Smooth muscle cell (in vitro differentiated cells): ENCODE measurements at regions not wholly inside any gene's neighbourhood (a gene's known extent, or its start where the extent isn't known, plus 50 kb on each side); places are given as distances from the start of the nearest gene placed in this dataset.

Source experiments
- DNase-seq: peaks from one replicate; lab custom pipeline; 2025; ENCODE audit not compliant: unreplicated experiment; lab: John Stamatoyannopoulos, UW
- H2AFZ ChIP-seq: fragments of 200-600 bp; sonication (generic); 2 replicates; pipeline ENCODE4 v1.6.0; 2016; ENCODE audit warnings: antibody characterized with exemption, low read depth, mild to moderate bottlenecking
- H3F3A ChIP-seq: fragments of 200-600 bp; sonication (generic); 2 replicates; pipeline ENCODE4 v1.6.0; 2017; ENCODE audit warnings: antibody characterized with exemption, low read depth
- H3K27ac ChIP-seq: fragments of 200-600 bp; sonication (generic); 2 replicates; pipeline ENCODE4 v1.5.1; 2016; ENCODE audit warnings: low read depth, mild to moderate bottlenecking
- H3K27me3 ChIP-seq: fragments of 200-600 bp; sonication (generic); 2 replicates; pipeline ENCODE4 v1.6.1; 2016; ENCODE audit warnings: low read depth, mild to moderate bottlenecking
- H3K36me3 ChIP-seq: fragments of 200-600 bp; sonication (generic); 2 replicates; pipeline ENCODE4 v1.5.1; 2016; ENCODE audit warnings: low read depth
- H3K4me1 ChIP-seq: fragments of 200-600 bp; sonication (generic); 2 replicates; pipeline ENCODE4 v1.5.1; 2016; ENCODE audit warnings: low read depth
- H3K4me2 ChIP-seq: fragments of 200-600 bp; sonication (generic); 2 replicates; pipeline ENCODE4 v1.6.0; 2016; ENCODE audit warnings: mild to moderate bottlenecking
- H3K4me3 ChIP-seq: fragments of 200-600 bp; sonication (generic); 2 replicates; pipeline ENCODE4 v1.5.1; 2016; ENCODE audit warnings: mild to moderate bottlenecking
- H3K79me2 ChIP-seq: fragments of 200-600 bp; sonication (generic); 2 replicates; pipeline ENCODE4 v1.6.0; 2016; ENCODE audit warnings: low read depth, mild to moderate bottlenecking
- H3K9ac ChIP-seq: fragments of 200-600 bp; sonication (generic); 2 replicates; pipeline ENCODE4 v1.6.0; 2016; ENCODE audit warnings: low read depth
- H3K9me3 ChIP-seq: fragments of 200-600 bp; sonication (generic); replicated peaks from 2 replicates; pipeline ENCODE4 v1.5.1; 2016; ENCODE audit warnings: low read depth
- H4K20me1 ChIP-seq: fragments of 200-600 bp; sonication (generic); 2 replicates; pipeline ENCODE4 v1.6.0; 2016; ENCODE audit warnings: low read depth
- WGBS: methylation state at CpG from one replicate; pipeline ENCODE4 v1.1.7; 2016; ENCODE audit warnings: low lambda C conversion rate; 5-methylcytosine and 5-hydroxymethylcytosine counted together
- TF ChIP-seq, protein P1 (sequence below): fragments of 200-600 bp; sonication (generic); IDR thresholded peaks from 2 replicates; pipeline ENCODE4 v1.5.1; 2017; ENCODE audit warnings: borderline replicate concordance, mild to moderate bottlenecking, antibody characterized with exemption; ENCODE audit not compliant: insufficient read depth, poor library complexity, severe bottlenecking

DNA sequence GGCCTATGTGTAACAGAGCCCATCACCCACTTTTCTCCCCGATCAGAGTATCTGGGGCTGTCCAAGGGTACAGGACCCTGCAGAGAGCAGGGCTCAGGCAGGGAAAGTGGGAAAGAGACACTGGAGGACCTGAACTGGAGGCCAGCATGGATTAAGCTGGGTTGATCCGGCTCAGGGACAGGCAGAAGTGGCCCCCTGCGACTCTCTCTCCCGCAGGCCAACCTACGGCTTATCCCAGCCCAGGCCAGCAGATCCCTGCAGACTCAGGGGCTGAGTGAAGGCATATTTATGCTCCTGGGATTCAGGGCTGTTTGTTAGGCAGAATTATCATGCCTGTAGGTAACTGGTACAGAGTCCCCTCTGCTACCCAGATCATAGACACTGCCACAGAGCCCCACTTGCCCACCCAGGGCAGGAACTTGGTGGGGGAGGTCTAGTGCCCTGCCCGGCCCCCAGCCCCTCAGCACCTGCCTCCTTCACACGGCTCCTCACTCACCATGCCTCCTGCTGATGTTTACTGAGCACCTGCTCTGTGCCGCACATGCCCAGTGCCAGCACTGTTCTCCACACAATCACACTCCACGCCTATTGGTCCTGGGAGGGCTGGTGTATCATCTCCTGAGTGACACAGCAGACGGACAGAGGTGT lies 87.3 kb downstream of the ADRA2C start:
- Histone ChIP-seq H3K9me3 (no peaks in the 10 kb centered on the region), H3K4me3 (no peak overlapping the region), H3K4me1 (no peaks in the 10 kb centered on the region), H4K20me1 (no peaks in the 10 kb centered on the region), H3K79me2 (no peaks in the 10 kb centered on the region), H3K4me2 (no peak overlapping the region), H3F3A (no peaks in the 10 kb centered on the region), H3K27ac (no peak overlapping the region), H3K27me3 (peaks cover 11% of the 10 kb centered on the region), H3K9ac (no peak overlapping the region), H2AFZ (no peak overlapping the region), H3K36me3 (no peaks in the 10 kb centered on the region)
- no peak for DNase-seq
- WGBS = 84% methylated on average over 10 of the region's 10 CpGs
- TF ChIP-seq, protein P1, sequence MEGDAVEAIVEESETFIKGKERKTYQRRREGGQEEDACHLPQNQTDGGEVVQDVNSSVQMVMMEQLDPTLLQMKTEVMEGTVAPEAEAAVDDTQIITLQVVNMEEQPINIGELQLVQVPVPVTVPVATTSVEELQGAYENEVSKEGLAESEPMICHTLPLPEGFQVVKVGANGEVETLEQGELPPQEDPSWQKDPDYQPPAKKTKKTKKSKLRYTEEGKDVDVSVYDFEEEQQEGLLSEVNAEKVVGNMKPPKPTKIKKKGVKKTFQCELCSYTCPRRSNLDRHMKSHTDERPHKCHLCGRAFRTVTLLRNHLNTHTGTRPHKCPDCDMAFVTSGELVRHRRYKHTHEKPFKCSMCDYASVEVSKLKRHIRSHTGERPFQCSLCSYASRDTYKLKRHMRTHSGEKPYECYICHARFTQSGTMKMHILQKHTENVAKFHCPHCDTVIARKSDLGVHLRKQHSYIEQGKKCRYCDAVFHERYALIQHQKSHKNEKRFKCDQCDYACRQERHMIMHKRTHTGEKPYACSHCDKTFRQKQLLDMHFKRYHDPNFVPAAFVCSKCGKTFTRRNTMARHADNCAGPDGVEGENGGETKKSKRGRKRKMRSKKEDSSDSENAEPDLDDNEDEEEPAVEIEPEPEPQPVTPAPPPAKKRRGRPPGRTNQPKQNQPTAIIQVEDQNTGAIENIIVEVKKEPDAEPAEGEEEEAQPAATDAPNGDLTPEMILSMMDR = no peak

DNA sequence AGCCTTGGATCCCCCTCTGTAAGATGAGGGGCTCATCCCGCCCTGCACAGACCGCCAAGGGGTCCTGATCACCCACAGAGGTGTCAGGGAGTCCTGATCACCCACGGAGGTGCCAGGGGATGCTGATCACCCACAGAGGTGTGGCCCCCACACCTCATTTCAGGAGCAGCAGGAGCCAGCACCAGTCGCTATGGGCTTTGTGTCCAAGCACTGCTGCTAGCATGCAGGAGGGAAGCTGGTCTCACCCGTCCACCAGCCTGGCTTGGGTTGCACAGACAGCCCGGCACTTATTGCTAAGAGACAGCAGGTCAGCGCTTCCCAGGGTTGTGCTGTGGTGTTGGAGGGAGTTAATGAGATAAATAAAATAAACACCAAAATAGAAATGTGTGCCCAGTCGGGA lies 88.5 kb downstream of the ADRA2C start:
- 80% methylated on average over 8 of the region's 8 CpGs for WGBS
- no peak overlapping the region for H2AFZ ChIP-seq
- no peaks in the 10 kb centered on the region for H4K20me1 ChIP-seq
- no peak for DNase-seq
- H3K4me3 ChIP-seq = no peak overlapping the region
- H3K36me3 ChIP-seq = no peaks in the 10 kb centered on the region
- no peaks in the 10 kb centered on the region for H3F3A ChIP-seq
- no peaks in the 10 kb centered on the region for H3K79me2 ChIP-seq
- peaks cover 11% of the 10 kb centered on the region for H3K27me3 ChIP-seq
- H3K27ac ChIP-seq = no peak overlapping the region
- H3K9ac ChIP-seq = no peak overlapping the region
- no peaks in the 10 kb centered on the region for H3K9me3 ChIP-seq
- no peaks in the 10 kb centered on the region for H3K4me1 ChIP-seq
- TF ChIP-seq, protein P1 = no peak
- H3K4me2 ChIP-seq = no peak overlapping the region

DNA sequence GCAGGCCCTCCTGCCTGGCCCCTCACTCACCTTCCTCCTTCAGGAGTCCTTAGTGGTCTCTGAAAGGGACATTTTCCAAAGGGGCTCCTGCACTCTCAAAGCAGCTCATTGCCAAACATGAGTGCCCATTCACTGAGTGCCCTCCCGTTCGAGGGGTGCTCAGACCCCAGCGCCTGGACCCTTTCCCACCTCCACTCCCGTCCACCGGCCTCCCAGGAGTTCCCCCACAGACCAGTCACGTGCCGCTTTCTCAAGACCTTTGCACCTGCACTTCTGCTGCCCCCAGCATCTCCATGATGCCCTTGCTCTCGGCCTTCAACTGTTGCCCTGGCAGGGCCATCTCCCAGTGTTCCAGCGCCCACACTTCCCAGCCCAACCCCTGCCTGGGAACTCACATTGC lies 89.5 kb downstream of the ADRA2C start:
- Histone ChIP-seq H3K4me2 (no peak overlapping the region), H3K79me2 (no peaks in the 10 kb centered on the region), H3K36me3 (no peaks in the 10 kb centered on the region), H3K9ac (no peak overlapping the region), H3K4me3 (no peak overlapping the region), H2AFZ (no peak overlapping the region), H4K20me1 (no peaks in the 10 kb centered on the region), H3K27me3 (peaks cover 11% of the 10 kb centered on the region), H3K4me1 (no peaks in the 10 kb centered on the region), H3K27ac (no peak overlapping the region), H3F3A (no peaks in the 10 kb centered on the region), H3K9me3 (no peaks in the 10 kb centered on the region)
- TF ChIP-seq, protein P1 = no peak
- 85% methylated on average over 9 of the region's 9 CpGs for WGBS
- DNase-seq = no peak

DNA sequence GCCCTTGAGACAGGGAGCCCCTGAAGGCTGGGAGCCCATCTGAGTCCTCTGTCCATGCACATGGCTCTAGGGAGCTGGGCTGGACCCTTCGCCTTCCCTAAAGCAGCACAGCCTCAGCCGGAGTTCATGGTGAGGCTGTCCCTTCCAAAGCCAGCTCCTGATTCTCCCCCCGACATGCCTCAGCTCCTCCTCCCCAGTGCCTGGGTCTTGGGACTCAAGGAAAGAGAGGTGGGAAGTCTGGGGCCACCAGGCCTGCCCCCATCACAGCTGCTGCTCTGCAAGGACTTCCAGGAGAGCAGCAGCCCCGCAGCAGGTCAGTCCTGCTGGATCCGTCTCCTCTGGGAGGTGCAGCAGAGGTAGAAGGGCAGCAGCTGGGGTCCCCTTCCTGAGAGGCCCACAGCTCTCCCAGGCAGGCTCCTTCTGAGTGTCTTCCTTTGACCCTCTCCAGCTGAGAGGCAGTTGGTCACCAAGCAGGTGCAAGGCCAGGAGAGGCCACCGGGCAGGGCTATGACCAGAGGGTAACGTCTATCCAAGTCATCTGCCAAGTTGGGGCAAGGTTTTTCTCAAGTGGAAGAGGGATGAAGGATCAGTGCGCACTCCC lies 90.5 kb downstream of the ADRA2C start:
- WGBS = 87% methylated on average over 8 of the region's 8 CpGs
- Histone ChIP-seq H3K27me3 (peaks cover 11% of the 10 kb centered on the region), H3K36me3 (no peaks in the 10 kb centered on the region), H4K20me1 (no peaks in the 10 kb centered on the region), H3K9me3 (no peaks in the 10 kb centered on the region), H3K79me2 (no peaks in the 10 kb centered on the region), H2AFZ (no peak overlapping the region), H3K4me1 (no peaks in the 10 kb centered on the region), H3F3A (no peaks in the 10 kb centered on the region), H3K4me3 (no peak overlapping the region), H3K27ac (no peak overlapping the region), H3K9ac (no peak overlapping the region), H3K4me2 (no peak overlapping the region)
- DNase-seq = no peak
- TF ChIP-seq, protein P1 = no peak
